ENCODE measurements at regions not wholly inside any gene's neighbourhood (a gene's known extent, or its start where the extent isn't known, plus 50 kb on each side); places are given as distances from the start of the nearest gene placed in this dataset.

GRCh38 chr7:81140252-81140651, 221.4 kb upstream of the SEMA3C start:
- H3K4me3 ChIP-seq (ENCODE audit: low read depth, low read length) = no peak overlapping the region
- no peaks in the 10 kb centered on the region for H3K27me3 ChIP-seq
- no peaks in the 10 kb centered on the region for H3K4me1 ChIP-seq
- no peaks in the 10 kb centered on the region for H3K9me3 ChIP-seq
- H3K36me3 ChIP-seq = no peaks in the 10 kb centered on the region
- TF ChIP-seq CTCF (IDR thresholded peaks at IDR 0.05; ENCODE audit: low read depth, low read length) = no peak
- DNase-seq = no peak

GRCh38 chr7:81138870-81139269, 220.0 kb upstream of the SEMA3C start:
- no peak for TF ChIP-seq CTCF (IDR thresholded peaks at IDR 0.05; ENCODE audit: low read depth, low read length)
- Histone ChIP-seq H3K27me3 (no peaks in the 10 kb centered on the region), H3K4me1 (no peaks in the 10 kb centered on the region), H3K9me3 (no peaks in the 10 kb centered on the region), H3K36me3 (no peaks in the 10 kb centered on the region), H3K4me3 (ENCODE audit: low read depth, low read length) (no peak overlapping the region)
- DNase-seq = no peak

- Histone ChIP-seq H3K27me3 (no peaks in the 10 kb centered on the region), H3K9me3 (no peaks in the 10 kb centered on the region), H3K4me1 (no peaks in the 10 kb centered on the region), H3K4me3 (ENCODE audit: low read depth, low read length) (no peak overlapping the region), H3K36me3 (no peaks in the 10 kb centered on the region)
- TF ChIP-seq CTCF (IDR thresholded peaks at IDR 0.05; ENCODE audit: low read depth, low read length) = no peak
- DNase-seq = no peak
These were observed 216.5 kb upstream of the SEMA3C start for GRCh38 chr7:81135324-81135723.

- H3K9me3 ChIP-seq = no peaks in the 10 kb centered on the region
- TF ChIP-seq CTCF (IDR thresholded peaks at IDR 0.05; ENCODE audit: low read depth, low read length) = no peak
These were observed 209.2 kb upstream of the SEMA3C start for GRCh38 chr7:81128011-81128410.

GRCh38 chr7:81120803-81121202, 202.0 kb upstream of the SEMA3C start:
- DNase-seq = no peak
- peaks cover 3% of the 10 kb centered on the region; the same call in 1 of the 2 replicates for H3K4me1 ChIP-seq
- TF ChIP-seq CTCF (IDR thresholded peaks at IDR 0.05; ENCODE audit: low read depth, low read length) = no peak

More at GRCh38 chr7:81128011-81128410, 209.2 kb upstream of the SEMA3C start:
- no peaks in the 10 kb centered on the region for H3K27me3 ChIP-seq
- no peak for DNase-seq
- no peaks in the 10 kb centered on the region for H3K4me1 ChIP-seq
- no peaks in the 10 kb centered on the region for H3K36me3 ChIP-seq
- no peak overlapping the region for H3K4me3 ChIP-seq (ENCODE audit: low read depth, low read length)

GRCh38 chr7:81120111-81120510, 201.3 kb upstream of the SEMA3C start:
- Histone ChIP-seq H3K9me3 (no peaks in the 10 kb centered on the region), H3K36me3 (no peaks in the 10 kb centered on the region), H3K4me3 (ENCODE audit: low read depth, low read length) (no peak overlapping the region), H3K27me3 (no peaks in the 10 kb centered on the region), H3K4me1 (peaks cover 3% of the 10 kb centered on the region; the same call in 1 of the 2 replicates)
- no peak for TF ChIP-seq CTCF (IDR thresholded peaks at IDR 0.05; ENCODE audit: low read depth, low read length)
- no peak for DNase-seq

More at GRCh38 chr7:81120803-81121202, 202.0 kb upstream of the SEMA3C start:
- Histone ChIP-seq H3K27me3 (no peaks in the 10 kb centered on the region), H3K36me3 (no peaks in the 10 kb centered on the region), H3K9me3 (no peaks in the 10 kb centered on the region), H3K4me3 (ENCODE audit: low read depth, low read length) (no peak overlapping the region)

All from BE2C (cell line).